ENCODE measurements at regions not wholly inside any gene's neighbourhood (a gene's known extent, or its start where the extent isn't known, plus 50 kb on each side); places are given as distances from the start of the nearest gene placed in this dataset.
"Not testable (repeated sequence)": the region's sequence is repeated elsewhere in the genome, so short reads cannot be mapped to it uniquely, and the experiment has no call there.

DNA sequence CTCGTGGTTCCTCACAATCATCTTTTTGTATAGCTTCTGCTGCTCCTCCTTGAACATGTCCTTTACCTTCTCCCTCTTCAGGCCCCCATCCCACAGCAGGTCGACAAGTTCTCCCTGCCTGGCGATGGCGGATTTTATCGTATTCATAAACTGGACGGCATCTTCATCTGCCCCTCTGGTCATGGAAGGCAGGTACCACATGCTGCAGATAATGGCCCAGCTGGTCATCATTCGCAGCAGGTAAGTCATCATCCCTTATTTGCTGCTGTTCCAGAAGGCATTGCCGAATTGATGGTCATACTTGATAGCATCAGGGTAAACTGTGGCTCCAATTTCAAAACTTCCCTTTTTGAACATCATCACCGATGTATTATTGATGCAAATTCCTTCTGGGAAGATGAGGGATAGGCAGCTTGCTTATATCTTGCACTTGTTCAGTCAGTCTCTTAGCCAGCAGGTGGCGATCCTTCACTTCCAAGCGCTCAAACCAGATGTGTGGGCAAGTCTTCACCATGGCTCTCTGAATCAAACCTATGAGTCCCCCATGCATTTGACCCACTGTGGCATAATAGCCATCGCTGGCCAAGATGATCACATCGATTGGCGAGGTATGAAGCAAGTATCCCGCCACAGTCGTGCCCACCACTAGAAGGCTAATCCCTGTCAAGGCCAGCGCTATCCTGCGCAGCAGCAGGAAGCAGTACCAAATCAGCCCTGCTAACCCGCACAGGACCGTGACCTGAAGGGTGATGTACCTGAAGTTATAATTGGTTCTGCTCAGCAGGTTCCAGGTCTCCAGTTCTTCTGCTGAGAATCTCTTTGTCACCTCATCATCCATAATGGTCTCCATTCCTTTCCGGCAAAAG is 381.5 kb upstream of the STXBP6 start:
- DNase-seq = peak; percentile 42 to 61

DNA sequence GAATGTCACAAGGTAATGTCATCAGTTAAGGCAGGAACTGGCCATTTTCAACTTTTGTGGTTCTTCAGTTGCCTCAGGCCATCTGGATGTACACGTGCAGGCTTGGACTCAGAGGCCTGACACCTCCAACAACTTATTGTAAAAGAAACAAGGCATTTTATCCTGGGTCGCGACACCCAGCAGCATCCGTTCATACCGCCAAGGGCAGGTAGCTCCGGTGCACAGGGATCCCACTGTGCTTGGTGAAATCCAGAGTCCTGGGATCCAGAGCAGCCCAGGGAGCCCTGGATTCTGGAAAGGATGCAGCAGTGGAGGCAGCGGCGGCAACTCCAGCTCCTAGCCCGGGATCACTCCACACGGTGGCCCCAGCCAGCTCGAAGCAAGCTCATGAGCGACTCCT is 380.9 kb upstream of the STXBP6 start:
- no peak for DNase-seq

- DNase-seq = no peak
These were observed 363.1 kb upstream of the STXBP6 start for GRCh38 chr14:25412998-25413397.

DNA sequence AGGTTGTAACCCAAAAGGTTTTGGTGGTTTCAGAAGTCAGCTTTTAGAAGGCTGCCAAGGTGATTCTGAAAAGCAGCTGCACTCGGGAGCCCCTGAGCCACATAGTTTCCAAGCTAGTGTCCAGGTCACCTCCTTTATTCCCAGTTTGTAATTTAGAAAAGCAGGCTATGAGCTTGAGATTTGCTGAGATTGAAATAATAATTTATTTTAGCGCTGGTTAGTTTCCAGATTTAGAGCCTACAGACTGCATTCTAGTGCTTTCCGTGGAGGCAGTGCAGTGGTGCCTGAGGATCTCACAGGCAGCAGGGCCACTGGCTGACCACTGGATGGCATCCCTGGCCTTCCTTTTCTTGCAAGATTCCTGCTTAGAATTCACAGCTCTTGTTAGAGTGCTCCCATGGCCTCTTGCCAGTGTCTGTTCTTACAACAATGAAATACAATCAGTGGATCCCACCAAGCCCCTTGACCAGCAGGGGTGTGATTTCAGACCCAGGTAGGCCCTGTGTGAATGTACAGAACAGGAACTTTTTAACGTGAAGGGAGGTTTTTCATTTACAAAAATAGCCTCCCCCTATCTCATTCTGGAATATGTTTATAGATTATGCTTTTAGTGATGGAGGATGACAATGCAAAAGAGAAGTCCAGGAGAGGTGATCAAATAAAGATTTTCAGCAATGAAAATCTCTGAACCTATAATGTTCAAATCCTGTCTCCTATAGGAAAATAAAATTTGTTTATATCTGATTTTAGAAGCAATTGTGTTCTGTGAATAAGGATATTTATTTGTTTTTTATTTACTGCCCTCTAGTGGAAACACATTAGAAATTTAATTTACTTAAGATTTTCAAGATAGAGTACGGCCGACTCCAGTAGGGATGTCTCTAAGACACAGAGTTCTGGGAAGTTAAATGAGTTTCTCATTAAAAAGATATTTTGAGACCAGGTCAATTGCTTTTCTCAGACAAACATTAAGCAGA is 362.1 kb upstream of the STXBP6 start:
- peak; percentile 32 to 41 for DNase-seq

DNA sequence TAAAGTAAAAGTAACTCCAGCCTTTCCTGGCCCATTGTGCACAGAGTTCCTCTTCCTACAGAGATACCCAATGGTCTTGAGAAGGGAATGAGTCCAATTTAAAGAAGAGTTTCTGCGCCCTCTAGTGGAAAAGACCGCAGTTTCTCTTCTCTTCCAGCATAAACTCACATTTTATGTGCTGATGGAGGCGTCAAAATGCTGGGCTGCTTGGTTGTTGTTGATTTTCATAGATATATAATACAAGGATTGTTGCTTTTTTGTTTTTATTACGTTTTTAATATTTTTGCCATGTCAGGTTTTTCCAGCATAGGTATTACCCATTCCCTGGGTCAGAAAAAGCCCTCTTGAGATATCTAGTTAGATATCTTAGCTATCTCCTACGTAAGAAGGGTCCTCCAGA is 356.9 kb upstream of the STXBP6 start:
- DNase-seq = peak; percentile 80 to 84

DNA sequence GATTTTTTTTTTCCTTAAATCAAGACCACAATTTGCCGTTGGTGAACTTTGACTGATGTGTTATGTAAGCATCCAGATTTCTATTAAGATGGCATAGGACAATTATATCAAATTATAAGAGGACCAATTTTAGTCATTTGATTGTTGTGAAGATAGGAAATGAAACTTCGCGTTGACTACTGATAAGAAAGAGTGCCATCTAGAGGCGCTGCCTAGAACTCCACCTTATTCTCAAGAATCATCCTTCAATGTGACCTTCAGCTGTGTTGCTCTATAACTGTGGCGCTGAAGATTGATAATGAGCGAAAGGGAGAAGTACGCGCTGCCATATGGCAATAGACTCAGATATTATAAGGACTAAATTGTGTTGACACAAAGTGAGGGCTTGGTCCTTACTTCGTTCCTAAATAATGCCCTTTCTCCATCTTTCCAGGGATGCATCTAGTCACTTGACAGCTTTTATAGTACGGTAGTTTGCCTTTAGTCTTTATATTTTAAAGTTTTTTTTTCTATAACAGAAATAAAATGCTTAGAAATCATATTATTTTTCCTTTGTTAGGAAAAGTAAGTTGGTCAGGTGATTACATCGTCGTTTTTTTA is 350.8 kb upstream of the STXBP6 start:
- DNase-seq = peak; percentile 78 to 88

- DNase-seq = peak; percentile 23 to 35
These were observed 346.2 kb upstream of the STXBP6 start for GRCh38 chr14:25396128-25396527.

GRCh38 chr14:25394791-25395391 is 344.9 kb upstream of the STXBP6 start:
- DNase-seq = no peak

DNA sequence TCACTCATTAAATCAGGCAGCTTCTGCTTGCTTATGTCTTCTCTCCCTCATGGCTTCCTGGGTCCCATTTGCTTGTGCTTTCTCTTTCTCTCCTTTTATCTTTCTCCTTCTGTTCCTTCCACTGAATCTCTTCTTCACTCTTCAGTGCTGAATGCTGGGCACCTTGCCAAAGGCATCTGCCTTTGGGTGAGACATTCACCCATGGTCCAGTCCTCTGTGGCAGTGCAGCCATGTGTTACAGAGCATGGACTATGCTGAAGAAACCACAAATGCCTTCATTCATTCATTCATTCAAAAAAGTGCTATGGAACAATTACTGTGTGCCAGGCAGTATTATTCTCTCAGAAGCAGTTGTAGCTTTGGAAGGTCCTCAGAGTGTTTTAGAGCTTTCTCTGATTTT is 344.4 kb upstream of the STXBP6 start:
- no peak for DNase-seq

- no peak for DNase-seq
These were observed 340.0 kb upstream of the STXBP6 start for GRCh38 chr14:25389948-25390347.

DNA sequence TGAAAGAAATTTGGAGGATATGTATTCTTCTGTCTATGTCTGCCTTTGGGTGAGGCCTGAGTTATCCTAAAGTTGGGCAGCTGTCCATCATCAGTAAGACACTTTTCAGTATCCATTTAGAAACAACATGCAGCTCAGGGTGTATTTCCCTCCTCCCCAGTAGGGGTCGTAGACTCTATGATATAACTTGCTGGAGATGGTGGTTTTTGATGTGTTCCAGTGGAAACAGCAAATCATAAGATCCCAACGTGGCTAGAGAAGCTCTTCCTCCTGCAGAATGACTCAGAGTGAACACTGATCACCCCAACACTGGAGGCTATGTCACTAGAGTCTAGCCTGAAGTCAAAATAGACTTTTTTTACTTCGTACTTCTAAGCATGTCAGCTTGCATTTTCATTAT is 331.6 kb upstream of the STXBP6 start:
- DNase-seq = peak; percentile 65 to 73

GRCh38 chr14:25375639-25376038 is 325.7 kb upstream of the STXBP6 start:
- DNase-seq = no peak

DNA sequence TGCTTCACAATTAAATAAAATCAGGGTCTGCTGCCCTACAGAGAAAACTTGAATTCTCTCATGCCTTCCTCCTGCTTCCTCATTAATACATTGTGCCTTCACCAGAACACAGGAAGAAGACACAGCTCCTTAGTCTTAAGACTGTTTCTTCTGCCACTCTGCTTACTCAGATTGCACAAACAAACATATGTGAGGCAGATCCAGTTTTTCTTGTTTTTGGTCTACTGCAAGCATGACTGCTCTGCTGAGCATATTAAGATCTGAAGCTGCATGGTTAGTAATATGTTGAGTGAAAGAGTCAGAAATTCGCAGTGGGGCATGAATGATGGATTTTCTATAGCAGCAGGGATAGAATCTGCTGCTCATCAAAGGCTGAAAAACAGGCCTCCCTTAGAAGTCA is 321.1 kb upstream of the STXBP6 start:
- no peak for DNase-seq

- DNase-seq = not testable (repeated sequence)
These were observed 320.1 kb upstream of the STXBP6 start for GRCh38 chr14:25370057-25370456.

DNA sequence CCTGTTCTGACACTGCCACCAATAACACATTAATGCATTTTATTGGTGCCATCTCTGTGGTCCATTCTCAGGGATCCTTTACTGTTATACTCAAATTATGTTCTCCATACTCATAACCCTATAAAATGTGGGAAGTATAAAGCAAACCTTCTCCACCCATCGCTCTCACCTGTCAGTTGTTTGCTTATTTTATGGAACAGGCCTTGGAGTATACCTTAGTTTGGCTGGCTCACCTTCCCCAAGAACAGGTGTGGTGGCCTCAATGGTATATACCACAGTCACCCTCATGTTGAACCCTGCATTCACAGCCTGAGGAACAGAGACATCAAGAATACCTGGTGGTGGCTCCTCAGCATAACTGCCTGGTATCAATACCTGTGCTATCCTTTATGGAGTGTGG is 308.4 kb upstream of the STXBP6 start:
- no peak for DNase-seq

DNA sequence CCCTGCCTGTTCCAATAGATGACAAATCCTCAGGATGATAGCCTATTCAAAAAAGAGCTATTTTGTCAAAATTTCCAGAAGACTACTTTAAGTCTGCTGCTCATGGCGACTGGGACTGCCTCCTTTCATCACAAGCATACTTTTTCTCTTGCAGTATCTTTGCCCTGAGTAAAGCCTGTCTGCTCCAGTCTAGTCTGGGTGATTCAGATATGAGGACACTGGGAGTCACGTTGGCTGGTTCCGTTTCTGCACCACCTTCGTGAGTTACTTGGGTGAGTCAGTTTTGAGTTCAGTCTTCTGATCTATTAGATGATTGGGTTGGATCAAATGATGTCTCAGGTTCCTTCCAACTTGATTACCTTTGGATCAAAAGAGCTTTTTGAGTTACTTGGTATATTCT is 301.3 kb upstream of the STXBP6 start:
- no peak for DNase-seq

DNA sequence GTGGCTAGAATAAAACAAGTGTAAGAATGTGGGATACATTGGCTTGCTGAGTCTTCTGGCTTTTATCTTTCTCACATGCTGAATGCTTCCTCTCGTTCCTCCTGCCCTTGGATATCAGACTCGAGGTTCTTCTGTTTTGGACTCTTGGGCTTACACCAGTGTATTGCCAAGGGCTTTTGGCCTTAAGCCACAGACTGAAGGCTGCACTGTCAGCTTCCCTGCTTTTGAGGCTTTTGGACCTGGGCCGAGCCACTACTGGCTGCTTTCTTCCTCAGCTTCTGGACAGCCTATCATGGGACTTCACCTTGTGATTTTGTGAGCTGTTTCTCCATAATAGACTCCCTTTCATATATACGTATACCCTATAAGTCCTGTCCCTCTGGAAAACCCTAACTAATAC is 300.9 kb upstream of the STXBP6 start:
- no peak for DNase-seq

DNA sequence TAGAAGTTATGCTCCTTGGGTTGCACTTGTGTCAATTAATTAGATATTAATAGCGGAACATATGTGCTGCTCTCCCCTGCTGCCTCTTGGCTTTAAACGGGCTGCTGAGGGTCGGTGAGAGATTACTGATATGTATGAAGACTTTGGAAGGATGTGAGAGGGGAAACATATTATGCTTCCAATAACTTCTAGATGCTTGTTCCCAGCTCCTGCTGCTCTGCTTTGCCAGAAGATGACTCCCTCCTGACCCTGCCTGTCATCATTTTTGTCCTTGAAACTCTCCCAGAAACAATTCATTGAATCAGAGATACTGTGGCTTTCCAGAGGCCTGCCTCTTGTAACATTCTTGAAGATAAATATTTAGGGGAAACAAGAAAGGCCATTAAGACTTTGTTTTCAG is 300.1 kb upstream of the STXBP6 start:
- DNase-seq = no peak

GRCh38 chr14:25349269-25349668 is 299.3 kb upstream of the STXBP6 start:
- DNase-seq = no peak

DNA sequence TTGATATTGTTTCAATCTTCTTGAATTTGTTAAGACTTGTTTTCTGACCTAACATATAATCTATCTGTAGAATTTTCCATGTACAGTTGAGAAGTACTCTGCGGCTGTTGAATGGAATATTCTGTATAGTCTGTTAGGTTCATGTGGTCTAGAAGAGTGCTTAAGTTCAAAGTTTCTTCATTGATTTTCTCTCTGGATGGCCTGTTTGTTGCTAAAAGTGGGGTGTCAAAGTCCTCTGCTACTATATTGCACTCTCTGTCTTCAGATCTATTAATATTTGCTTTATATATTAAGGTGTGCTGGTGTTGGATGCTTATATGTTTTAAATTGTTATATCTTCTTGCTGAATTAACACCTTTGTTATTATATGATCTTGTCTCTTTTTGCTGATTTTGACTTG is 290.9 kb upstream of the STXBP6 start:
- DNase-seq = no peak

DNA sequence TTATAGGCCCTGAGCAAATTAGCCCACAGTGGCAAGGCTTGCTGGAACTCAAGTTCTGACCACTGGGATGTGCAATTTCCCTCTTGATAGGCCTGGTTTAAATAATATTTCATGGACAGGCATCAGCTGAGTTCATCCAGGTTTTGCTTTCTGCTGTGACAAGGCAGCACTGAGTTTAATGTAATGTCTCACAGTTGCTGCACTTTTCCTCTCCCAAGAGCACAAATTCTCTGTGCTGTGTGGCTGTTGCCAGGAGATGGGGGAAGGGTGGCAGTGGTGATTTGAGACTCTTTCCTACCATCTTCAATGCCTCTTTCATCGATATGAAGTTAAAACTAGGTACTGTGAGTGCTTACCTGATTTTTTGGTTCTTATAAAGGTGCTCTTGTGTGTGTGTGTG is 272.8 kb upstream of the STXBP6 start:
- no peak for DNase-seq

GRCh38 chr14:25316007-25316406 is 266.1 kb upstream of the STXBP6 start:
- DNase-seq = not testable (repeated sequence)

- DNase-seq = no peak
These were observed 258.3 kb upstream of the STXBP6 start for GRCh38 chr14:25308244-25308643.

Data from Kasumi-1 (cell line).